Gastroesophageal sphincter (tissue), 3 donors: ENCODE measurements at regions not wholly inside any gene's neighbourhood (a gene's known extent, or its start where the extent isn't known, plus 50 kb on each side); places are given as distances from the start of the nearest gene placed in this dataset.

Source experiments
- EP300 ChIP-seq: sonication (generic); formaldehyde crosslinking; IDR thresholded peaks from one replicate; pipeline ENCODE4 v1.6.1; 2017; ENCODE audit warnings: antibody characterized with exemption, mild to moderate bottlenecking
- POLR2A ChIP-seq, 2 donors: fragments of 450-650 bp; IDR thresholded peaks; one replicate each; pipeline ENCODE4 v1.6.1; 2017; ENCODE audit warnings: antibody characterized with exemption in 2 of 2, mild to moderate bottlenecking in 2 of 2, moderate library complexity in 1 of 2
- POLR2AphosphoS5 ChIP-seq: sonication (generic); formaldehyde crosslinking; IDR thresholded peaks from one replicate; pipeline ENCODE4 v1.6.1; 2017; ENCODE audit warnings: antibody characterized with exemption
- TF ChIP-seq, protein P1 (sequence below), 4 experiments: fragments of 200-600 bp in 2 of 4; fragments of 450-650 bp in 2 of 4; sonication (generic) in 1 of 4; IDR thresholded peaks; one replicate each; pipeline ENCODE4 v1.5.1; 2017 to 2019; ENCODE audit warnings: antibody characterized with exemption in 4 of 4, mild to moderate bottlenecking in 2 of 4, moderate library complexity in 2 of 4

DNA sequence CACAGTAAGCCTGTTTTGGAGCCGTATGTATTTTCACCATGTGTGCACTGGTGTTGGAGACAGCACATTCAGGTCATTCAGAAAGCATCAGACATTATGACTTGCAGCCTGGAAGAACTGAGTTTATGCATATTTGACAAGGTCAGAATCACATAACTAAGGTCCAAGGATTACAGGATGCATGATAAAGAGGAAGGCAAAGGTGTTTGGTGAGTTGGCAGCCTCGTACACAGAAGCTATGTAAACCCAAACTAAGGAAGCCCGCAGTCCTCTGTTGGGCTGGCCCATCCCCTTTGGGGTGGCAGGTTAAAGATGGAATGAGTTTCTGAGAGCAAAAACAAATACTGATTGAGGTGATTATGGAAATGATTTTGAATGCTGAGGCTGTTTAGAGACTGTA is 218.4 kb downstream of the KTN1 start:
- TF ChIP-seq, protein P1, sequence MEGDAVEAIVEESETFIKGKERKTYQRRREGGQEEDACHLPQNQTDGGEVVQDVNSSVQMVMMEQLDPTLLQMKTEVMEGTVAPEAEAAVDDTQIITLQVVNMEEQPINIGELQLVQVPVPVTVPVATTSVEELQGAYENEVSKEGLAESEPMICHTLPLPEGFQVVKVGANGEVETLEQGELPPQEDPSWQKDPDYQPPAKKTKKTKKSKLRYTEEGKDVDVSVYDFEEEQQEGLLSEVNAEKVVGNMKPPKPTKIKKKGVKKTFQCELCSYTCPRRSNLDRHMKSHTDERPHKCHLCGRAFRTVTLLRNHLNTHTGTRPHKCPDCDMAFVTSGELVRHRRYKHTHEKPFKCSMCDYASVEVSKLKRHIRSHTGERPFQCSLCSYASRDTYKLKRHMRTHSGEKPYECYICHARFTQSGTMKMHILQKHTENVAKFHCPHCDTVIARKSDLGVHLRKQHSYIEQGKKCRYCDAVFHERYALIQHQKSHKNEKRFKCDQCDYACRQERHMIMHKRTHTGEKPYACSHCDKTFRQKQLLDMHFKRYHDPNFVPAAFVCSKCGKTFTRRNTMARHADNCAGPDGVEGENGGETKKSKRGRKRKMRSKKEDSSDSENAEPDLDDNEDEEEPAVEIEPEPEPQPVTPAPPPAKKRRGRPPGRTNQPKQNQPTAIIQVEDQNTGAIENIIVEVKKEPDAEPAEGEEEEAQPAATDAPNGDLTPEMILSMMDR (IDR thresholded peaks at IDR 0.05) = no peak
- TF ChIP-seq EP300 (no peak), POLR2A (IDR thresholded peaks at IDR 0.05) (no peak), POLR2AphosphoS5 (no peak)
